ENCODE measurements at regions not wholly inside any gene's neighbourhood (a gene's known extent, or its start where the extent isn't known, plus 50 kb on each side); places are given as distances from the start of the nearest gene placed in this dataset.
"Not testable (repeated sequence)": the region's sequence is repeated elsewhere in the genome, so short reads cannot be mapped to it uniquely, and the experiment has no call there.

DNA sequence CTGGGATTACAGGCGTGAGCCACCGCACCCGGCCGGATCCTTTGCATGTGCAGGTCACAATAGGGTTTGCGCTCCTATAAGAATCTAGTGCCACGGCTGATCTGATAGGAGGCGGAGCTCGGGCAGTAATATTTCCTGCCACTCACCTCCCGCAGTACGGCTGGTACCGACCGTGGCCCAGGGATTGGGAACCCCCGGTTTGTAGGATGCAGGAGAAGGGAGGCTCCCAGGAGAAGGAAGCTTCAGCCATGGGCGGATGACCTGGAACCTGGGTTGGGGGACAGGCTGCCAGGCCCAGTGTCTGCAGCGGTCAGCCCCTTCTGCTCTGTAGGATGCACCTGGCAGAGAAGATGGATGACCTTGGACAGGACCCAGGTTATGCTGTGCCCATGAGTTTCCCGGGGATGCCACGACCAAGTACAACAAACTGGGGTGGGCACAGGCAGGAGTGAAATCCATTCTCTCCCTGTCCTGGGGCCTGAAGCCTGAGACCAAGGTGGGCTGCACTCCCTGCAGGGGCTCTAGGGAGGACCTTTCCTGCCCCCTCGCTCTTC, 818.9 kb downstream of the BRD1 start:
- H3K27me3 ChIP-seq, result no peaks in the 10 kb centered on the region
- H3K36me3 ChIP-seq, result no peaks in the 10 kb centered on the region
- H3K9me3 ChIP-seq (ENCODE audit: low read depth), result no peaks in the 10 kb centered on the region
- H3K4me3 ChIP-seq, result no peak overlapping the region
- H3K4me1 ChIP-seq (ENCODE audit: low read depth), result no peaks in the 10 kb centered on the region
- H3K27ac ChIP-seq, result no peak overlapping the region
- TF ChIP-seq CTCF (IDR thresholded peaks at IDR 0.05; ENCODE audit: low read depth, low read length), result no peak
- no peak for DNase-seq (ENCODE audit: low read depth in 1 of 2, low spot score in 1 of 2)

- DNase-seq (ENCODE audit: low read depth in 1 of 2, low spot score in 1 of 2), result no peak
- no peaks in the 10 kb centered on the region for H3K9me3 ChIP-seq (ENCODE audit: low read depth)
- no peaks in the 10 kb centered on the region for H3K4me1 ChIP-seq (ENCODE audit: low read depth)
- no peak overlapping the region for H3K27ac ChIP-seq
- no peak overlapping the region for H3K4me3 ChIP-seq
- no peaks in the 10 kb centered on the region for H3K36me3 ChIP-seq
- no peaks in the 10 kb centered on the region for H3K27me3 ChIP-seq
- no peak for TF ChIP-seq CTCF (IDR thresholded peaks at IDR 0.05; ENCODE audit: low read depth, low read length)
Measured at GRCh38 chr22:49007013-49007653, 820.5 kb downstream of the BRD1 start.

DNA sequence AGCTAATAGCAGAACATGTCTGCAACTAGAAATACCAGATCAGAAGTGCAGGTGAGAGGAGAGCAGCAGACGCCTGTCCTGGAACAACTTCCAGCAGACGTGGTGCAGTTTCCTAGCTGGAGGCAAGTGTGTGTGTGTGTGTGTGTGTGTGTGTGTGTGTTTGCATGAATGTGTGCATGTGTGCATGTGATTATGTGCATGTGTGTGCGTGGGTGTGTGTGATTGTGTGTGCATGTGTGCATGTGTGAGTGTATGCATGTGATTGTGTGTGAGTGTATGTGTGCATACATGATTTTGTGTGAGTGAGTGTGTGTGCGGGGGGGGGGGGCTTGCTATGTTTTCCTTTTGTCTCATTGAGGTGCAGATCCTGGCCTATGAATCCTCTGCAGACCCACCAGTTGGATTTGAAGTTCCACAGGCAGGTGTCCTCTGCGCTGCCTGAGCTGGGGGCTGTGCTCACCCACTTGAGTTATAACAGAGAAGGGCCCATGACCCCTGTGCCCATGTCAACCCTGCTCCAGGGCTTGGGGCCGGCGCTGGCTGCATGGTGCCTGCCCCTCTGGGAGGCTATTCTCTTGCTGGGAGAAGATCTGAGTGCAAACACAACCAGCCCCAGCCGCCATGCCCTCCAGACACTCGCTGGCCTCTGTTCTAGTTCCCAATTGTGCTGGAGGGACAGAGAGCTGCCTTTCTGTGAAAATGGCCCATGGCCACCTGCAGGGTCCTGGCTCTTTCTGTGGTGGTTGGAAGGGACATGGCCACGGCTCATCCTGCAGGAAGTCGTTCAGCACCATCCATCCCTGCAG, 821.3 kb downstream of the BRD1 start:
- Histone ChIP-seq H3K4me1 (ENCODE audit: low read depth) (no peaks in the 10 kb centered on the region), H3K27me3 (no peaks in the 10 kb centered on the region), H3K27ac (no peak overlapping the region), H3K4me3 (no peak overlapping the region), H3K36me3 (no peaks in the 10 kb centered on the region), H3K9me3 (ENCODE audit: low read depth) (no peaks in the 10 kb centered on the region)
- DNase-seq (ENCODE audit: low read depth in 1 of 2, low spot score in 1 of 2), result no peak
- no peak for TF ChIP-seq CTCF (IDR thresholded peaks at IDR 0.05; ENCODE audit: low read depth, low read length)

DNA sequence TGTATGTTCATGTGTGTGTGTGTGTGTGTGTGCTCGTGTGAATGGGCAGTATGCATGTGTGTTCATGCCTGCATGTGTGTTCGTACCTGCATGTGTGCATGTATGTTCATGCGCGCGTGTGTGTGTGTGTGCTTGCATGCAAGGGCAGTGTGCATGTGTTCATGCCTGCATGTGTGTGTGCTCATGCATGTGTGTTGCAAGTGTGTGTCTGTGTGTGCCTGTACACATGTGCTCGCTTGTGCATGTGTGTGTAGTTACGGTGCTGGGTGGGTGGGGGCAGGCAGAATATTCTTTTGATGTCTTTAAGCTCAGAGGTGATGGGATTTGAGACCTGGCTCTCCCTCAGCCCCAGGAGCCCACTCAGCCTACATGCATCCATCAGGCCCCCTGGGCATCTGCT, 822.1 kb downstream of the BRD1 start:
- Histone ChIP-seq H3K4me3 (no peak overlapping the region), H3K4me1 (ENCODE audit: low read depth) (no peaks in the 10 kb centered on the region), H3K27ac (no peak overlapping the region), H3K36me3 (no peaks in the 10 kb centered on the region), H3K27me3 (no peaks in the 10 kb centered on the region), H3K9me3 (ENCODE audit: low read depth) (no peaks in the 10 kb centered on the region)
- DNase-seq (ENCODE audit: low read depth in 1 of 2, low spot score in 1 of 2), result no peak
- no peak for TF ChIP-seq CTCF (IDR thresholded peaks at IDR 0.05; ENCODE audit: low read depth, low read length)

GRCh38 chr22:49004484-49005399, 822.9 kb downstream of the BRD1 start:
- TF ChIP-seq CTCF (IDR thresholded peaks at IDR 0.05; ENCODE audit: low read depth, low read length), result no peak
- Histone ChIP-seq H3K36me3 (no peaks in the 10 kb centered on the region), H3K4me3 (no peak overlapping the region), H3K27ac (no peak overlapping the region), H3K9me3 (ENCODE audit: low read depth) (no peaks in the 10 kb centered on the region), H3K4me1 (ENCODE audit: low read depth) (no peaks in the 10 kb centered on the region), H3K27me3 (no peaks in the 10 kb centered on the region)
- no peak for DNase-seq (ENCODE audit: low read depth in 1 of 2, low spot score in 1 of 2)

- DNase-seq (ENCODE audit: low read depth in 1 of 2, low spot score in 1 of 2); H3K9me3 ChIP-seq (ENCODE audit: low read depth); H3K36me3 ChIP-seq; H3K27me3 ChIP-seq; H3K4me1 ChIP-seq (ENCODE audit: low read depth); H3K4me3 ChIP-seq; H3K27ac ChIP-seq: not testable (repeated sequence)
Measured at GRCh38 chr22:48997605-48998004, 830.1 kb downstream of the BRD1 start.
